ENCODE measurements at regions not wholly inside any gene's neighbourhood (a gene's known extent, or its start where the extent isn't known, plus 50 kb on each side); places are given as distances from the start of the nearest gene placed in this dataset.

- Histone ChIP-seq H3K27me3 (no peaks in the 10 kb centered on the region), H3K9me3 (no peaks in the 10 kb centered on the region), H3K4me1 (ENCODE audit: control insufficient read depth in 1 of 2, insufficient read depth in 1 of 2, low read depth in 1 of 2, low read length in 1 of 2) (no peaks in the 10 kb centered on the region), H3K27ac (no peak overlapping the region), H3K4me3 (ENCODE audit: low read depth in 1 of 2, low read length in 1 of 2) (no peak overlapping the region), H3K36me3 (no peaks in the 10 kb centered on the region)
- no peak for TF ChIP-seq CTCF (IDR thresholded peaks at IDR 0.05)
Measured at GRCh38 chr3:64399205-64399800, 174.0 kb upstream of the PRICKLE2 start.

GRCh38 chr3:64398476-64398875 is 173.2 kb upstream of the PRICKLE2 start:
- no peak overlapping the region for H3K4me3 ChIP-seq (ENCODE audit: low read depth in 1 of 2, low read length in 1 of 2)
- no peaks in the 10 kb centered on the region for H3K27me3 ChIP-seq
- H3K27ac ChIP-seq = no peak overlapping the region
- H3K4me1 ChIP-seq (ENCODE audit: control insufficient read depth in 1 of 2, insufficient read depth in 1 of 2, low read depth in 1 of 2, low read length in 1 of 2) = no peaks in the 10 kb centered on the region
- H3K36me3 ChIP-seq = no peaks in the 10 kb centered on the region
- no peak for TF ChIP-seq CTCF (IDR thresholded peaks at IDR 0.05)
- no peaks in the 10 kb centered on the region for H3K9me3 ChIP-seq

GRCh38 chr3:64398006-64398405 is 172.7 kb upstream of the PRICKLE2 start:
- H3K27ac ChIP-seq = no peak overlapping the region
- no peaks in the 10 kb centered on the region for H3K9me3 ChIP-seq
- H3K4me1 ChIP-seq (ENCODE audit: control insufficient read depth in 1 of 2, insufficient read depth in 1 of 2, low read depth in 1 of 2, low read length in 1 of 2) = no peaks in the 10 kb centered on the region
- no peaks in the 10 kb centered on the region for H3K36me3 ChIP-seq
- H3K27me3 ChIP-seq = no peaks in the 10 kb centered on the region
- no peak for TF ChIP-seq CTCF (IDR thresholded peaks at IDR 0.05)
- H3K4me3 ChIP-seq (ENCODE audit: low read depth in 1 of 2, low read length in 1 of 2) = no peak overlapping the region

- TF ChIP-seq CTCF (IDR thresholded peaks at IDR 0.05) = no peak
- H3K9me3 ChIP-seq = no peaks in the 10 kb centered on the region
- no peaks in the 10 kb centered on the region for H3K4me1 ChIP-seq (ENCODE audit: control insufficient read depth in 1 of 2, insufficient read depth in 1 of 2, low read depth in 1 of 2, low read length in 1 of 2)
- H3K36me3 ChIP-seq = no peaks in the 10 kb centered on the region
- H3K27me3 ChIP-seq = no peaks in the 10 kb centered on the region
- no peak overlapping the region for H3K4me3 ChIP-seq (ENCODE audit: low read depth in 1 of 2, low read length in 1 of 2)
- H3K27ac ChIP-seq = no peak overlapping the region
Measured at GRCh38 chr3:64397573-64397972, 172.3 kb upstream of the PRICKLE2 start.

GRCh38 chr3:64395490-64395889 is 170.2 kb upstream of the PRICKLE2 start:
- no peaks in the 10 kb centered on the region for H3K36me3 ChIP-seq

More at GRCh38 chr3:64395490-64395889, 170.2 kb upstream of the PRICKLE2 start:
- no peaks in the 10 kb centered on the region for H3K4me1 ChIP-seq (ENCODE audit: control insufficient read depth in 1 of 2, insufficient read depth in 1 of 2, low read depth in 1 of 2, low read length in 1 of 2)
- no peak for TF ChIP-seq CTCF (IDR thresholded peaks at IDR 0.05)
- H3K4me3 ChIP-seq (ENCODE audit: low read depth in 1 of 2, low read length in 1 of 2) = no peak overlapping the region
- H3K27me3 ChIP-seq = no peaks in the 10 kb centered on the region
- H3K27ac ChIP-seq = no peak overlapping the region
- H3K9me3 ChIP-seq = no peaks in the 10 kb centered on the region
